ENCODE measurements at regions not wholly inside any gene's neighbourhood (a gene's known extent, or its start where the extent isn't known, plus 50 kb on each side); places are given as distances from the start of the nearest gene placed in this dataset.

- no peak overlapping the region for H3K4me3 ChIP-seq (ENCODE audit: extremely low read depth, insufficient read depth, low read length, poor library complexity, severe bottlenecking)
- peaks cover 14% of the 10 kb centered on the region for H3K4me1 ChIP-seq (ENCODE audit: control insufficient read depth, insufficient read depth, low read length, poor library complexity, severe bottlenecking)
- WGBS, 2 experiments (ENCODE audit: insufficient coverage in 2 of 2): 100% methylated on average over 1 of the region's 4 CpGs; no CpG with 5 or more reads in 1 of the 2 experiments
- no peaks in the 10 kb centered on the region for H3K36me3 ChIP-seq (ENCODE audit: control insufficient read depth, insufficient read depth, low read length)
- no peak overlapping the region for H3K27ac ChIP-seq (ENCODE audit: low read depth, low read length, severe bottlenecking)
- peaks cover 10% of the 10 kb centered on the region for H3K9me3 ChIP-seq (ENCODE audit: control insufficient read depth, low read length)
Measured at GRCh38 chr15:39304931-39305728, 275.7 kb upstream of the THBS1 start.

GRCh38 chr15:39310633-39311032 is 270.2 kb upstream of the THBS1 start:
- Histone ChIP-seq H3K27ac (ENCODE audit: low read depth, low read length, severe bottlenecking) (no peak overlapping the region), H3K36me3 (ENCODE audit: control insufficient read depth, insufficient read depth, low read length) (no peaks in the 10 kb centered on the region), H3K4me1 (ENCODE audit: control insufficient read depth, insufficient read depth, low read length, poor library complexity, severe bottlenecking) (no peaks in the 10 kb centered on the region), H3K4me3 (ENCODE audit: extremely low read depth, insufficient read depth, low read length, poor library complexity, severe bottlenecking) (no peak overlapping the region), H3K9me3 (ENCODE audit: control insufficient read depth, low read length) (peaks cover 10% of the 10 kb centered on the region)
- 78 to 83% methylated on average over 1 of the region's 3 CpGs for WGBS, 2 experiments (ENCODE audit: insufficient coverage in 2 of 2)

GRCh38 chr15:39312984-39313383 is 267.9 kb upstream of the THBS1 start:
- no CpG with 5 or more reads among the region's 3 CpGs for WGBS, 2 experiments (ENCODE audit: insufficient coverage in 2 of 2)
- H3K27ac ChIP-seq (ENCODE audit: low read depth, low read length, severe bottlenecking): no peak overlapping the region
- H3K4me1 ChIP-seq (ENCODE audit: control insufficient read depth, insufficient read depth, low read length, poor library complexity, severe bottlenecking): no peaks in the 10 kb centered on the region
- H3K36me3 ChIP-seq (ENCODE audit: control insufficient read depth, insufficient read depth, low read length): no peaks in the 10 kb centered on the region
- no peaks in the 10 kb centered on the region for H3K9me3 ChIP-seq (ENCODE audit: control insufficient read depth, low read length)
- H3K4me3 ChIP-seq (ENCODE audit: extremely low read depth, insufficient read depth, low read length, poor library complexity, severe bottlenecking): no peak overlapping the region

GRCh38 chr15:39313467-39313866 is 267.4 kb upstream of the THBS1 start:
- Histone ChIP-seq H3K9me3 (ENCODE audit: control insufficient read depth, low read length) (no peaks in the 10 kb centered on the region), H3K36me3 (ENCODE audit: control insufficient read depth, insufficient read depth, low read length) (no peaks in the 10 kb centered on the region), H3K4me1 (ENCODE audit: control insufficient read depth, insufficient read depth, low read length, poor library complexity, severe bottlenecking) (no peaks in the 10 kb centered on the region), H3K27ac (ENCODE audit: low read depth, low read length, severe bottlenecking) (no peak overlapping the region), H3K4me3 (ENCODE audit: extremely low read depth, insufficient read depth, low read length, poor library complexity, severe bottlenecking) (no peak overlapping the region)
- WGBS, 2 experiments (ENCODE audit: insufficient coverage in 2 of 2): 90 to 96% methylated on average over 3 of the region's 3 CpGs

- WGBS, 2 experiments (ENCODE audit: insufficient coverage in 2 of 2): no CpG with 5 or more reads among the region's 1 CpG
Measured at GRCh38 chr15:39313881-39314280, 267.0 kb upstream of the THBS1 start.

GRCh38 chr15:39315206-39315850 is 265.6 kb upstream of the THBS1 start:
- 82 to 85% methylated on average over 1 of the region's 1 CpG for WGBS, 2 experiments (ENCODE audit: insufficient coverage in 2 of 2)
- Histone ChIP-seq H3K27ac (ENCODE audit: low read depth, low read length, severe bottlenecking) (no peak overlapping the region), H3K4me1 (ENCODE audit: control insufficient read depth, insufficient read depth, low read length, poor library complexity, severe bottlenecking) (no peaks in the 10 kb centered on the region), H3K9me3 (ENCODE audit: control insufficient read depth, low read length) (peaks cover 7% of the 10 kb centered on the region), H3K36me3 (ENCODE audit: control insufficient read depth, insufficient read depth, low read length) (no peaks in the 10 kb centered on the region), H3K4me3 (ENCODE audit: extremely low read depth, insufficient read depth, low read length, poor library complexity, severe bottlenecking) (no peak overlapping the region)

More at GRCh38 chr15:39313881-39314280, 267.0 kb upstream of the THBS1 start:
- Histone ChIP-seq H3K4me1 (ENCODE audit: control insufficient read depth, insufficient read depth, low read length, poor library complexity, severe bottlenecking) (no peaks in the 10 kb centered on the region), H3K9me3 (ENCODE audit: control insufficient read depth, low read length) (no peaks in the 10 kb centered on the region), H3K27ac (ENCODE audit: low read depth, low read length, severe bottlenecking) (no peak overlapping the region), H3K36me3 (ENCODE audit: control insufficient read depth, insufficient read depth, low read length) (no peaks in the 10 kb centered on the region), H3K4me3 (ENCODE audit: extremely low read depth, insufficient read depth, low read length, poor library complexity, severe bottlenecking) (no peak overlapping the region)

- 100% methylated on average over 1 of the region's 1 CpG; no CpG with 5 or more reads in 1 of the 2 experiments for WGBS, 2 experiments (ENCODE audit: insufficient coverage in 2 of 2)
- Histone ChIP-seq H3K9me3 (ENCODE audit: control insufficient read depth, low read length) (peaks cover 11% of the 10 kb centered on the region), H3K4me1 (ENCODE audit: control insufficient read depth, insufficient read depth, low read length, poor library complexity, severe bottlenecking) (no peaks in the 10 kb centered on the region), H3K36me3 (ENCODE audit: control insufficient read depth, insufficient read depth, low read length) (no peaks in the 10 kb centered on the region), H3K4me3 (ENCODE audit: extremely low read depth, insufficient read depth, low read length, poor library complexity, severe bottlenecking) (no peak overlapping the region), H3K27ac (ENCODE audit: low read depth, low read length, severe bottlenecking) (no peak overlapping the region)
Measured at GRCh38 chr15:39317225-39317624, 263.7 kb upstream of the THBS1 start.

GRCh38 chr15:39318231-39318630 is 262.6 kb upstream of the THBS1 start:
- no peak overlapping the region for H3K4me3 ChIP-seq (ENCODE audit: extremely low read depth, insufficient read depth, low read length, poor library complexity, severe bottlenecking)
- no peak overlapping the region for H3K27ac ChIP-seq (ENCODE audit: low read depth, low read length, severe bottlenecking)
- peaks cover 11% of the 10 kb centered on the region for H3K9me3 ChIP-seq (ENCODE audit: control insufficient read depth, low read length)
- WGBS, 2 experiments (ENCODE audit: insufficient coverage in 2 of 2): 100% methylated on average over 1 of the region's 2 CpGs; no CpG with 5 or more reads in 1 of the 2 experiments
- no peaks in the 10 kb centered on the region for H3K4me1 ChIP-seq (ENCODE audit: control insufficient read depth, insufficient read depth, low read length, poor library complexity, severe bottlenecking)
- H3K36me3 ChIP-seq (ENCODE audit: control insufficient read depth, insufficient read depth, low read length): no peaks in the 10 kb centered on the region

- no peak overlapping the region for H3K27ac ChIP-seq (ENCODE audit: low read depth, low read length, severe bottlenecking)
- H3K36me3 ChIP-seq (ENCODE audit: control insufficient read depth, insufficient read depth, low read length): no peaks in the 10 kb centered on the region
- H3K4me3 ChIP-seq (ENCODE audit: extremely low read depth, insufficient read depth, low read length, poor library complexity, severe bottlenecking): no peak overlapping the region
- no peaks in the 10 kb centered on the region for H3K4me1 ChIP-seq (ENCODE audit: control insufficient read depth, insufficient read depth, low read length, poor library complexity, severe bottlenecking)
- peaks cover 11% of the 10 kb centered on the region for H3K9me3 ChIP-seq (ENCODE audit: control insufficient read depth, low read length)
Measured at GRCh38 chr15:39320355-39320754, 260.5 kb upstream of the THBS1 start.

- WGBS, 2 experiments (ENCODE audit: insufficient coverage in 2 of 2): 100% methylated on average over 1 of the region's 1 CpG; no CpG with 5 or more reads in 1 of the 2 experiments
Measured at GRCh38 chr15:39320886-39321285, 260.0 kb upstream of the THBS1 start.

GRCh38 chr15:39321977-39322376 is 258.9 kb upstream of the THBS1 start:
- 100% methylated on average over 2 of the region's 2 CpGs for WGBS, 2 experiments (ENCODE audit: insufficient coverage in 2 of 2)
- H3K36me3 ChIP-seq (ENCODE audit: control insufficient read depth, insufficient read depth, low read length): no peaks in the 10 kb centered on the region
- H3K9me3 ChIP-seq (ENCODE audit: control insufficient read depth, low read length): peaks cover 11% of the 10 kb centered on the region
- no peak overlapping the region for H3K27ac ChIP-seq (ENCODE audit: low read depth, low read length, severe bottlenecking)
- no peaks in the 10 kb centered on the region for H3K4me1 ChIP-seq (ENCODE audit: control insufficient read depth, insufficient read depth, low read length, poor library complexity, severe bottlenecking)
- no peak overlapping the region for H3K4me3 ChIP-seq (ENCODE audit: extremely low read depth, insufficient read depth, low read length, poor library complexity, severe bottlenecking)

More at GRCh38 chr15:39320886-39321285, 260.0 kb upstream of the THBS1 start:
- no peak overlapping the region for H3K27ac ChIP-seq (ENCODE audit: low read depth, low read length, severe bottlenecking)
- peaks cover 11% of the 10 kb centered on the region for H3K9me3 ChIP-seq (ENCODE audit: control insufficient read depth, low read length)
- H3K4me3 ChIP-seq (ENCODE audit: extremely low read depth, insufficient read depth, low read length, poor library complexity, severe bottlenecking): no peak overlapping the region
- no peaks in the 10 kb centered on the region for H3K36me3 ChIP-seq (ENCODE audit: control insufficient read depth, insufficient read depth, low read length)
- H3K4me1 ChIP-seq (ENCODE audit: control insufficient read depth, insufficient read depth, low read length, poor library complexity, severe bottlenecking): no peaks in the 10 kb centered on the region

All from mesodermal cell (in vitro differentiated cells).